SK-N-SH treated with all-trans-retinoic acid at 6 μM for 48 hours (cell line): ENCODE measurements at regions not wholly inside any gene's neighbourhood (a gene's known extent, or its start where the extent isn't known, plus 50 kb on each side); places are given as distances from the start of the nearest gene placed in this dataset.

Source experiments
- CSDC2 ChIP-seq: fragments of 250-450 bp; sonication (Bioruptor Pico); IDR thresholded peaks from 2 replicates; pipeline ENCODE4 v1.5.0; 2020; ENCODE audit warnings: mild to moderate bottlenecking, moderate library complexity
- ESRRG ChIP-seq: fragments of 250-450 bp; sonication (Bioruptor Pico); IDR thresholded peaks from 2 replicates; pipeline ENCODE4 v1.6.1; 2021; ENCODE audit warnings: mild to moderate bottlenecking
- GLIS3 ChIP-seq: fragments of 250-450 bp; sonication (Bioruptor Pico); IDR thresholded peaks from 2 replicates; pipeline ENCODE4 v1.5.0; 2020; ENCODE audit warnings: mild to moderate bottlenecking, moderate library complexity
- ISL1 ChIP-seq: fragments of 250-450 bp; sonication (Bioruptor Pico); IDR thresholded peaks from 2 replicates; pipeline ENCODE4 v2.1.2; 2022; ENCODE audit warnings: mild to moderate bottlenecking, moderate library complexity
- OSR1 ChIP-seq: fragments of 250-450 bp; sonication (Bioruptor Pico); IDR thresholded peaks from 2 replicates; pipeline ENCODE4 v1.8.0; 2022; ENCODE audit warnings: moderate library complexity, mild to moderate bottlenecking, inconsistent platforms
- TCF4 ChIP-seq: fragments of 250-450 bp; sonication (Bioruptor Pico); IDR thresholded peaks from 2 replicates; pipeline ENCODE4 v1.8.0; 2021; ENCODE audit warnings: mild to moderate bottlenecking, moderate library complexity, borderline replicate concordance
- TOX ChIP-seq: fragments of 250-450 bp; sonication (Bioruptor Pico); IDR thresholded peaks from 2 replicates; pipeline ENCODE4 v1.8.0; 2021; ENCODE audit warnings: mild to moderate bottlenecking, moderate library complexity, borderline replicate concordance
- ZFP3 ChIP-seq: fragments of 250-450 bp; sonication (Bioruptor Pico); IDR thresholded peaks from 2 replicates; pipeline ENCODE4 v1.5.0; 2020; ENCODE audit warnings: mild to moderate bottlenecking, moderate library complexity
- ZFP30 ChIP-seq: fragments of 450-650 bp; formaldehyde crosslinking; IDR thresholded peaks from 2 replicates; pipeline ENCODE4 v1.5.0; 2022; ENCODE audit warnings: mild to moderate bottlenecking, moderate library complexity
- ZNF8 ChIP-seq: fragments of 450-650 bp; formaldehyde crosslinking; IDR thresholded peaks from 2 replicates; pipeline ENCODE4 v1.5.0; 2020; ENCODE audit warnings: mild to moderate bottlenecking, moderate library complexity
- TF ChIP-seq, protein P1 (sequence below): fragments of 250-450 bp; sonication (Bioruptor Pico); IDR thresholded peaks from 2 replicates; pipeline ENCODE4 v1.8.0; 2020; ENCODE audit warnings: mild to moderate bottlenecking, moderate library complexity, borderline replicate concordance
- TF ChIP-seq, protein P2 (sequence below): fragments of 250-450 bp; sonication (Bioruptor Pico); IDR thresholded peaks from 2 replicates; pipeline ENCODE4 v1.5.1; 2021; ENCODE audit warnings: mild to moderate bottlenecking, moderate library complexity
- TF ChIP-seq, protein P3 (sequence below): fragments of 250-450 bp; sonication (Bioruptor Pico); IDR thresholded peaks from 2 replicates; pipeline ENCODE4 v1.8.0; 2021; ENCODE audit warnings: low read depth, mild to moderate bottlenecking, moderate library complexity, borderline replicate concordance
- TF ChIP-seq, protein P4 (sequence below): fragments of 250-450 bp; sonication (Bioruptor Pico); IDR thresholded peaks from 2 replicates; pipeline ENCODE4 v1.5.1; 2020; ENCODE audit warnings: low read depth, mild to moderate bottlenecking, moderate library complexity

DNA sequence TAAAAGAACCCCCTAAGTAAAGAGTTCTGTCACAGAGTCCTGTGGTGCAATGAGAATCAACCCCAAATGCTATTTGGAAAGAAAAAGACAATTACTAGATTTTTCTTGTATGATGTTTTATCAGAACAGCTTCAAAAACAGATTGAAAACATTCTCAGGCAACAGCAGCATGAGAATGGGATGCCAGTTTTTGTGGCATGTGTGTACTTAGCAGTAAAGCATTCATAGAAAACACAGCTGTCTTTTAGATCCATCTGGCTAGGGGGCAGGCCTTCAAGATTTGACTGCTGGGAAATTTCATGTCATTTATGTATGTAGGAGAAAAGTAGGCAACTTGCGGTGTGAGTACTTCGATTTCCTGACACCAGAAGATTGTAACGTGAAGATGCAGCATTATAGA lies 170.5 kb upstream of the HTR2A start:
- TF ChIP-seq ESRRG (CRISPR knock-in tag) = no peak
- TF ChIP-seq, protein P1, sequence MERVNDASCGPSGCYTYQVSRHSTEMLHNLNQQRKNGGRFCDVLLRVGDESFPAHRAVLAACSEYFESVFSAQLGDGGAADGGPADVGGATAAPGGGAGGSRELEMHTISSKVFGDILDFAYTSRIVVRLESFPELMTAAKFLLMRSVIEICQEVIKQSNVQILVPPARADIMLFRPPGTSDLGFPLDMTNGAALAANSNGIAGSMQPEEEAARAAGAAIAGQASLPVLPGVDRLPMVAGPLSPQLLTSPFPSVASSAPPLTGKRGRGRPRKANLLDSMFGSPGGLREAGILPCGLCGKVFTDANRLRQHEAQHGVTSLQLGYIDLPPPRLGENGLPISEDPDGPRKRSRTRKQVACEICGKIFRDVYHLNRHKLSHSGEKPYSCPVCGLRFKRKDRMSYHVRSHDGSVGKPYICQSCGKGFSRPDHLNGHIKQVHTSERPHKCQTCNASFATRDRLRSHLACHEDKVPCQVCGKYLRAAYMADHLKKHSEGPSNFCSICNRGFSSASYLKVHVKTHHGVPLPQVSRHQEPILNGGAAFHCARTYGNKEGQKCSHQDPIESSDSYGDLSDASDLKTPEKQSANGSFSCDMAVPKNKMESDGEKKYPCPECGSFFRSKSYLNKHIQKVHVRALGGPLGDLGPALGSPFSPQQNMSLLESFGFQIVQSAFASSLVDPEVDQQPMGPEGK (CRISPR knock-in tag) = no peak
- TF ChIP-seq ZFP30 = no peak
- TF ChIP-seq, protein P2, sequence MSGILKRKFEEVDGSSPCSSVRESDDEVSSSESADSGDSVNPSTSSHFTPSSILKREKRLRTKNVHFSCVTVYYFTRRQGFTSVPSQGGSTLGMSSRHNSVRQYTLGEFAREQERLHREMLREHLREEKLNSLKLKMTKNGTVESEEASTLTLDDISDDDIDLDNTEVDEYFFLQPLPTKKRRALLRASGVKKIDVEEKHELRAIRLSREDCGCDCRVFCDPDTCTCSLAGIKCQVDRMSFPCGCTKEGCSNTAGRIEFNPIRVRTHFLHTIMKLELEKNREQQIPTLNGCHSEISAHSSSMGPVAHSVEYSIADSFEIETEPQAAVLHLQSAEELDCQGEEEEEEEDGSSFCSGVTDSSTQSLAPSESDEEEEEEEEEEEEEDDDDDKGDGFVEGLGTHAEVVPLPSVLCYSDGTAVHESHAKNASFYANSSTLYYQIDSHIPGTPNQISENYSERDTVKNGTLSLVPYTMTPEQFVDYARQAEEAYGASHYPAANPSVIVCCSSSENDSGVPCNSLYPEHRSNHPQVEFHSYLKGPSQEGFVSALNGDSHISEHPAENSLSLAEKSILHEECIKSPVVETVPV (CRISPR knock-in tag) = no peak
- no peak for TF ChIP-seq ISL1
- TF ChIP-seq TOX (CRISPR knock-in tag) = no peak
- no peak for TF ChIP-seq CSDC2 (CRISPR knock-in tag)
- TF ChIP-seq, protein P3, sequence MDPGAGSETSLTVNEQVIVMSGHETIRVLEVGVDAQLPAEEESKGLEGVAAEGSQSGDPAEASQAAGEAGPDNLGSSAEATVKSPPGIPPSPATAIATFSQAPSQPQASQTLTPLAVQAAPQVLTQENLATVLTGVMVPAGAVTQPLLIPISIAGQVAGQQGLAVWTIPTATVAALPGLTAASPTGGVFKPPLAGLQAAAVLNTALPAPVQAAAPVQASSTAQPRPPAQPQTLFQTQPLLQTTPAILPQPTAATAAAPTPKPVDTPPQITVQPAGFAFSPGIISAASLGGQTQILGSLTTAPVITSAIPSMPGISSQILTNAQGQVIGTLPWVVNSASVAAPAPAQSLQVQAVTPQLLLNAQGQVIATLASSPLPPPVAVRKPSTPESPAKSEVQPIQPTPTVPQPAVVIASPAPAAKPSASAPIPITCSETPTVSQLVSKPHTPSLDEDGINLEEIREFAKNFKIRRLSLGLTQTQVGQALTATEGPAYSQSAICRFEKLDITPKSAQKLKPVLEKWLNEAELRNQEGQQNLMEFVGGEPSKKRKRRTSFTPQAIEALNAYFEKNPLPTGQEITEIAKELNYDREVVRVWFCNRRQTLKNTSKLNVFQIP = no peak
- TF ChIP-seq GLIS3 = no peak
- no peak for TF ChIP-seq ZFP3 (CRISPR knock-in tag)
- TF ChIP-seq, protein P4, sequence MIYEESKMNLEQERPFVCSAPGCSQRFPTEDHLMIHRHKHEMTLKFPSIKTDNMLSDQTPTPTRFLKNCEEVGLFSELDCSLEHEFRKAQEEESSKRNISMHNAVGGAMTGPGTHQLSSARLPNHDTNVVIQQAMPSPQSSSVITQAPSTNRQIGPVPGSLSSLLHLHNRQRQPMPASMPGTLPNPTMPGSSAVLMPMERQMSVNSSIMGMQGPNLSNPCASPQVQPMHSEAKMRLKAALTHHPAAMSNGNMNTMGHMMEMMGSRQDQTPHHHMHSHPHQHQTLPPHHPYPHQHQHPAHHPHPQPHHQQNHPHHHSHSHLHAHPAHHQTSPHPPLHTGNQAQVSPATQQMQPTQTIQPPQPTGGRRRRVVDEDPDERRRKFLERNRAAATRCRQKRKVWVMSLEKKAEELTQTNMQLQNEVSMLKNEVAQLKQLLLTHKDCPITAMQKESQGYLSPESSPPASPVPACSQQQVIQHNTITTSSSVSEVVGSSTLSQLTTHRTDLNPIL (CRISPR knock-in tag) = no peak
- TF ChIP-seq TCF4 (CRISPR knock-in tag) = no peak
- TF ChIP-seq ZNF8 (CRISPR knock-in tag) = no peak
- no peak for TF ChIP-seq OSR1 (CRISPR knock-in tag)
